Choroid plexus epithelial cell (primary cell): ENCODE measurements at regions not wholly inside any gene's neighbourhood (a gene's known extent, or its start where the extent isn't known, plus 50 kb on each side); places are given as distances from the start of the nearest gene placed in this dataset.
A peak's percentile ranks its signal among the peaks of the same experiment; 100 is the strongest.

Experiments
- DNase-seq: peaks from one replicate; pipeline ENCODE4 v3.0.0-alpha.2; 2010; ENCODE audit warnings: low read depth
- H3K4me3 ChIP-seq: 2 replicates; pipeline ENCODE4 v1.5.1; 2011; ENCODE audit warnings: low read depth, mild to moderate bottlenecking, control low read depth, low read length, moderate library complexity
- TF ChIP-seq, protein P1 (sequence below): conservative IDR thresholded peaks from 2 replicates; pipeline ENCODE4 v1.5.1; 2011; ENCODE audit warnings: low read depth, mild to moderate bottlenecking, control low read depth, inconsistent platforms, low read length, moderate library complexity

DNA sequence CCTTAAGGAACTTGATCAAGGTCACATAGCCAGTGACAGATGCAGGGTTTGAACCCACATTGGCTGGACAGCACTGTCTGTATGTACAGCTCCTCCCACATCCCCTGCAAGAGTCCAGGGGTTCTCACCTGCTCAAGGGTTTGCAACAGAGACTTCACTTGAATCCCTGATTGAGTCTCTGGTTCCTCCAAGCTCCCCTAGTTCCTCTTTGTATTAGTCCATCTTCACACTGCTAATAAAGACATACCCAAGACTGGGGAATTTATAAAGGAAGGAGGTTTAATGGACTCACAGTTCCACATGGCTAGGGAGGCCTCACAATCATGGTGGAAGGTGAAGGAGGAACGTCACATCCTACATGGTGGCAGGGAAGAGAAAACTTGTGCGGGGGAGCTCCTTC, 72.8 kb upstream of the CLDN10 start:
- no peak for DNase-seq
- TF ChIP-seq, protein P1, sequence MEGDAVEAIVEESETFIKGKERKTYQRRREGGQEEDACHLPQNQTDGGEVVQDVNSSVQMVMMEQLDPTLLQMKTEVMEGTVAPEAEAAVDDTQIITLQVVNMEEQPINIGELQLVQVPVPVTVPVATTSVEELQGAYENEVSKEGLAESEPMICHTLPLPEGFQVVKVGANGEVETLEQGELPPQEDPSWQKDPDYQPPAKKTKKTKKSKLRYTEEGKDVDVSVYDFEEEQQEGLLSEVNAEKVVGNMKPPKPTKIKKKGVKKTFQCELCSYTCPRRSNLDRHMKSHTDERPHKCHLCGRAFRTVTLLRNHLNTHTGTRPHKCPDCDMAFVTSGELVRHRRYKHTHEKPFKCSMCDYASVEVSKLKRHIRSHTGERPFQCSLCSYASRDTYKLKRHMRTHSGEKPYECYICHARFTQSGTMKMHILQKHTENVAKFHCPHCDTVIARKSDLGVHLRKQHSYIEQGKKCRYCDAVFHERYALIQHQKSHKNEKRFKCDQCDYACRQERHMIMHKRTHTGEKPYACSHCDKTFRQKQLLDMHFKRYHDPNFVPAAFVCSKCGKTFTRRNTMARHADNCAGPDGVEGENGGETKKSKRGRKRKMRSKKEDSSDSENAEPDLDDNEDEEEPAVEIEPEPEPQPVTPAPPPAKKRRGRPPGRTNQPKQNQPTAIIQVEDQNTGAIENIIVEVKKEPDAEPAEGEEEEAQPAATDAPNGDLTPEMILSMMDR, result no peak
- H3K4me3 ChIP-seq, result no peak overlapping the region

DNA sequence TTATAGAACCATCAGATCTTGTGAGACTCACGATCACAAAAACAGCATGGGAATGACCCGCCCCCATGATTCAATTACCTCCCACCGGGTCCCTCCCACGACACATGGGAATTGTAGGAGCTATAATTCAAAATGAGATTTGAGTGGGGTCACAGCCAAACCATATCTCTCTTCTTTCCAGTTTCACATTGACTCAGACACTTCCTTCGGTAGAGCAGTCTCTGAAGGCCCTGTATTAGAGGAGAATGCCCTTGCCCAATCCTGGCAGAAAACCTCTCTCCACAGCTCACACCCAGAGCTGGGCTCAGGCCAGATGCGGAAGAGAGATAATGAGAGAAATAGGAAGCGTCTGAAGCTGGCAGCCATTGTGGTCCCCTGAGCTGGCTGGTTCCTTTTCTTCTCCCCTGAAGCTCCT, 72.4 kb upstream of the CLDN10 start:
- no peak for DNase-seq
- H3K4me3 ChIP-seq, result no peak overlapping the region
- TF ChIP-seq, protein P1, result no peak

DNA sequence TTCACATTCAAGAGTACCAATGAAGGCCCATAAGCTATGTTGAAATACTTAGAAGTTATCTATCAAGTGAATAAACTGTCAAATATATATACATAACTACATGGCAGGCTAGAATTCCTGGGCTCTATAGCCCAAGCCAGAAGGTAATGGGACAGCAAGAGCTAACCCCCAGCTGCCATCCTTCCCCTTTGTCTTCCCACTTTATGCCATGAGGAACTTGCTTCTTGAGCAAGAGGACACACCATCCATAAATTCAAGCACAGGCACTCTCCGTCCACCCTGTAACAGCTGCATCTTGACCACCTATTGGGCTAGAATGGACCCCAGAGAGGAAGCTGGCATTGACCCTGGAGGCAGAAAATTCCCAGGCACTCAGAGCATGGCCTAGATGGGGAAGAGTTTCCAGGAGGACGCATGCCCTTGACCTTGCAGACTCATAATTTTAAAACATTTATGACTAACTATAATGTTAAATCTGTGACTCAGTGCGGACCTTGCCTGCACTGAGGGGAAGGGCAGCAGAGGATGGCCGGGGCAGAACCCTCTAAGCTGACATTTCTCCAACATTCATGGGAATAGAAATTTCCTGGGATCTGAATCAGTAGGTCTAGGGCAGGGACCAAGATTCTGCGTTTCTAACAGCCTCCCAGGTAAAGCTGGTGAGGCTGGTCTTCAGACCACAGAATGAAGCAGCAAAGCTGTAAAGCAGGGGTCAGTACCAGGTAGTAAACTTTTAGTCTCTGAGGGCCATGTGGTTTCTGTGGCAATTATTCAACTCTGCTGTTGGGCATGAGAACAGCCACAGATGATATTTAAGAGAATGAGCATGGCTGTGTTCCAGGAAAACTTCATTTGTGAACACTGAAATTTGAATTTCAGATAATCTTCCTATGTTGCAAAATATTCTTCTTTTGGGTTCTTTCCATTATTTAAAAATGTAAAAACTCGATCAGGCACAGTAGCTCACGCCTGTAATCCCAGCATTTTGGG, 71.4 kb upstream of the CLDN10 start:
- no peak overlapping the region for H3K4me3 ChIP-seq
- TF ChIP-seq, protein P1, result no peak
- no peak for DNase-seq

DNA sequence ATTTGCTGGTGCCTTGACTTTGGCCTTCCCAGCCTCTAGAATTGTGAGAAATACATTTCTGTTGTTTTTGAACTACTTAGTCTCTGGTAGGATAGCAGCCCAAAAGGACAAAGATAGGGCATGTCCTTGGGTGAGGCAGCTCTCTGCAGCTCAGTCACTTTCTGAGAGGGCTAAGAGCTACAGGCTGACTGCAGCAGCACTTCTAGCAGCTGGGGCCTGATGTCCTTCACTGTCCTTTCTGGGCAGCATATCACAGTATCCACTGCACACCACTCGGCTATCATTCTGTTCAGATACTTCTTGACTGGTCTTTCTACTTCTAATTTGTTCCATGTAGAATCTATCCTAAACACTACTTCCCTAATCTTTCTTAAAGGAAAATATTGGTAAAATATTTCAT, 68.5 kb upstream of the CLDN10 start:
- no peak overlapping the region for H3K4me3 ChIP-seq
- DNase-seq, result no peak
- TF ChIP-seq, protein P1, result no peak

DNA sequence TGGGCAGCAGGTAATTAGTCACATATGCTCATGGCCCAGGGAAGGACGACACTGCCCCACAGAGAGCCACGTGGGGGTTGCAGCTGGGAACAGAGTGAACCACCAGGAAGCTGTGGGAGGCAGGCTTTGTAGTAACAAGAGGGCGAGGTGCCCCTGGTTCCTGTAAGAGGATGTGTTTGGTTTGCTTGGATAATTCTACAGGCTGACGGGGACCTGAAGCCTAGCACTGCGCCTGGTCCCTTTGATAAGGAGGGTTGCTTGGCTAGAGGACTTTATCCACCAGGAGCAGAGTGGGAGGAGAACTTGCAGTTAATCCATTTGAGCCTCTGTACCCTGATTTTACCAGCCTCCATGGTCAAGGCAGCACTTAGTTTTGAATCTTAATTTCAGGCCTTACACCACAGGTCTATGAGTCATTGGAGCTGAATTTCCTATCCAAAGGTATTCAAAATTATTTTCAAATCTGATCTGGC, 67.4 kb upstream of the CLDN10 start:
- peak; percentile 61 for DNase-seq
- H3K4me3 ChIP-seq, result no peak overlapping the region
- TF ChIP-seq, protein P1, result no peak

DNA sequence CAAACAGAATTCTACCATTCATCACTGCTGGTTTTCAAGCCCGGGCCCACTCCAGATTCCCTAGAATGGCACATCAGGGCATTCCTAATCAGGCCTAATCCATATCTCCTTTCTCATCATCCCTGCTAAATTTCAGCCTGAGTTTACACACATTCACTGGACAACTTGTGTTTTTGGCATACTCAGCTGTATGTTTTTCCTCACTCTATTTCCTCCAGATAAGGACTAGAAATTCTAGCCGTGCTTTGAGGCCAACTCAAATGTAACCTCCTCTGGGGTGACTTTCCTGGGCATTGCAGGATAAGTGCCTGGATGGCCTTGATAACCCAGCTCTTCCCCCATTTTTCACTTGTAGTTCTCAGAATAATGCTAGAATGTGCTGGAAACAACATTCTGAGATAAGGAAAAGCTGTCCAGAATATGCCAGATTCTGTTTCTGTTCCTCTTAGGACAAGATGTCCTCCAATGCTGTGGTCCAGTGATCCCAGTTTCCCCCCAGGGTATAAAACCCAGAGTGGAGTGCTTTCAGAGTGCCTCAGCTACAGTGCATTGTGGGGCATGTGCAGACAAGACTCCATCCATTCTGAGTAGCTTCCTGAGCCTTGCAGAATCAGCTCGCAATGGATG, 66.9 kb upstream of the CLDN10 start:
- no peak overlapping the region for H3K4me3 ChIP-seq
- DNase-seq, result no peak
- TF ChIP-seq, protein P1, result no peak
